GM10266 (cell line): ENCODE measurements at regions not wholly inside any gene's neighbourhood (a gene's known extent, or its start where the extent isn't known, plus 50 kb on each side); places are given as distances from the start of the nearest gene placed in this dataset.
"Not testable (repeated sequence)": the region's sequence is repeated elsewhere in the genome, so short reads cannot be mapped to it uniquely, and the experiment has no call there.

Experiments
- DNase-seq: peaks from one replicate; pipeline ENCODE4 v3.0.0; 2012; ENCODE audit errors: extremely low spot score
- TF ChIP-seq, protein P1 (sequence below): IDR thresholded peaks from 2 replicates; pipeline ENCODE4 v1.5.1; 2012; ENCODE audit warnings: mild to moderate bottlenecking, low read depth; ENCODE audit not compliant: control insufficient read depth, insufficient read depth; ENCODE audit errors: missing control alignments

DNA sequence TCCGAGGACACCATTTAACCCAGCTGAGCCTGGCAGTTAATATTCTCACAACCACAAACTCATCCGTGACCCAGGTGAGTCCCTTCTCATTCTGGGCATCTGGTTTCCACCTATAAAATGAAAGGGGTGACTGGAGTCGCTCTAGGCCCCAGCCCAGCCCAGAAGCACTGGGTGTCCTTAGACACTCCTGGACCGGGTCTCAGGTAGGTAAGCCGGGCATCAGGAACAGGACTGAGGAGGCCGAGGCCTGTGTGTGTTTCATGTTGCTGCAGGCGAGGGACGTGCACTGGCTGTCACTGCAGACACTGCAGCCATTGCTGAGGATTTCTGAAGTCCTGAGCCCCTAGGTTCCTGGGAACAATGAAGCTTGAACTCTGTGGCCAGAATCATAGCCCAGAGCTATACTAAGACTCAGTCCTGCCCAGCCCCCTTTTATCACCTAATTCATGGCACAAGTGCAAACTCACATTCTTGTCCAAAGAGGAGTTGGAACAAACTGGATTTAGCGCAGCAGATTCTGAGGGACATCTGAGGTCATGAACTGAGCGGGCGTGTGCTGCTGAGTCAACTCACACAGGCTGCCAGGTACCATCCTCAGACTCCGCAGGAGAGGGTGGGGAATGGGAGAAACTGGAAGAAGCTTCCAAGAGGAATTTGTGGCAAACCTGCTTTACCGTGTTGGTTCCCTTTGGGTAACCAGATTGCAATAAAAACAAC, 184.9 kb downstream of the FAM43A start:
- TF ChIP-seq, protein P1, sequence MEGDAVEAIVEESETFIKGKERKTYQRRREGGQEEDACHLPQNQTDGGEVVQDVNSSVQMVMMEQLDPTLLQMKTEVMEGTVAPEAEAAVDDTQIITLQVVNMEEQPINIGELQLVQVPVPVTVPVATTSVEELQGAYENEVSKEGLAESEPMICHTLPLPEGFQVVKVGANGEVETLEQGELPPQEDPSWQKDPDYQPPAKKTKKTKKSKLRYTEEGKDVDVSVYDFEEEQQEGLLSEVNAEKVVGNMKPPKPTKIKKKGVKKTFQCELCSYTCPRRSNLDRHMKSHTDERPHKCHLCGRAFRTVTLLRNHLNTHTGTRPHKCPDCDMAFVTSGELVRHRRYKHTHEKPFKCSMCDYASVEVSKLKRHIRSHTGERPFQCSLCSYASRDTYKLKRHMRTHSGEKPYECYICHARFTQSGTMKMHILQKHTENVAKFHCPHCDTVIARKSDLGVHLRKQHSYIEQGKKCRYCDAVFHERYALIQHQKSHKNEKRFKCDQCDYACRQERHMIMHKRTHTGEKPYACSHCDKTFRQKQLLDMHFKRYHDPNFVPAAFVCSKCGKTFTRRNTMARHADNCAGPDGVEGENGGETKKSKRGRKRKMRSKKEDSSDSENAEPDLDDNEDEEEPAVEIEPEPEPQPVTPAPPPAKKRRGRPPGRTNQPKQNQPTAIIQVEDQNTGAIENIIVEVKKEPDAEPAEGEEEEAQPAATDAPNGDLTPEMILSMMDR: no peak
- no peak for DNase-seq

DNA sequence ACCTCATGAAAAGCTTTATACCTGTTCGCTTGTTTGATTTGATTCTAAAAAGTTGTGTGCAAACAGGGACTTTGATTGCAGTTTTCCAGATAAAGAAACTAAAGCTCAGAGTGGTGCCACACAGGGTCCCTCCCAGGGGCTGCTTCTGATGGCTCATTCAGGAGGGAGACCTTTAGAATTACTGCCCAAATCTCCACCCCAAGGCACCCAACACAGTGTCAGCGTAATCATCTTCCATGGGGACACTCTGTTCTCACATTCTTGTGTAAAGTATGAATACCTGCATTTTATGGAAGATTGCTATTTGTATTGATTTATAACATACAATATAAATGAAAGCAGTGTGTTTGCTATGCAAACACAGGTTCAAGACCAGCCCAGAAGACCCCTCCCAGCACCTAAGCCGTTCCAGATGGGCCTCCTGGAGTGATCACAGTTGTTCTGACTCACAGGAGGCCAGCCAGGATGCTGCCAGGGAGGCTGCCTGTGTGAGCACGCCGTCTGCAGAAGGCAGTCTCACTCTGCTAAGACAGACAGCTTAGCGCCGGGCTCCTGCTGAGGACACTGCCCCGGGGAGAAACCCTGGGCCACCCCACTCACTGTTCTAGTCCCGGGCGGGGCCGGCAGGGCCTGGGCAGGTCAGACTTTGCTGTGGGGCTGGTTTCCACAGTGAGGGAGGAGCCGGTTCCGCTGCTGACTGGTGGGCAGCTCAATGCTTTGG, 185.6 kb downstream of the FAM43A start:
- TF ChIP-seq, protein P1: no peak
- DNase-seq: no peak

DNA sequence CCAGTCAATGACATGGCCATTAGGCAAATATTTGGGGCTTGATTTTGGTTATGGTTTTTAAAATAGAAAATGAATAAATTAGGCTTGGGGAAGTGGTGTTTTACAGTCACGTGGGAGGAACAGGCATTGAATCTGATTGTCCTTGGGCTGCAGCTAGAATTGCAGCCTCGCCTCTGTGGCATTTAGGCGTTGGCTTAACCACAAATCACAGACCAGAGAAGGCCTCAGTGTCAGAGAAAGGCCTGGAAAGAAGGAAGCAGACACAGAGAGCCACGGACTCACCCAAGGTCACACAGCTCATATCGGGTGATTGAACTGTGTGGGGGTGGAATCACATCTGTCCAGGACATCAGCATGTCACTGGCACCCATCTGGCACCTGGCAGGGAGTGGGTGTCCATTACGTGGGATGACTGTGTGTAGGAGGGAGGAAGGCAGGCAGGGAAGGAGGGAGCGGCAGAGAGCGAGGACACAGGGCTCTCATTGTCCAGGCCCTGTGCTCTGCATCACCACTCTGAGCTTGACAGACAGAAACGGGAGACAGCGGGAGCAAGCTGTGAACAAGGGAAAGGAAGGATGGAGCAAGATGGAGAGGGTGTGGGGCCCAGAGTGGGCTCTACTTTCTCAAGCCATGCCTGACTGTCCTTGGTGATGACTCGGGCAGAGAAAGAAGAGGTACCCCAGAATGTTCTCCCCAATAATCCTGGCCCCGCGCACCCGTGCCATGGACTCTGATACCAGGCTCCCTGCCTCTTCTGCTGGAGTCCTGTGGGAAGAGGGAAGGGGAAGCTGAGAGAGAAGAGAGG, 186.4 kb downstream of the FAM43A start:
- TF ChIP-seq, protein P1: no peak
- DNase-seq: no peak

DNA sequence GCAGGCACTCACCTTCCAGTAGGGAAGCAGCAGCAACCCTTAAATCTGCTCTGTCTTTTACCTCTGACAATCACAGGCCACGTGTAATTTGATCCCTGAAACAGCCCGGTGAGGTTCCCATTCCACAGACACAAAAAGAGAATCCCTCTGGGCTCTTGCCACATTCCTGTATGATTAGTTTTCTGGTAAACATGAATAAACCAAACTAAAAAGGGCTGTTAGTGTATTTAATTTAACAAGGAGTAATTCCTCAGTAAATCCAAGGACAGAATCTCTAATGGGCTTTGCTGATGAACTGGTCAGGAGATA, 186.9 kb downstream of the FAM43A start:
- DNase-seq: no peak
- TF ChIP-seq, protein P1: no peak

DNA sequence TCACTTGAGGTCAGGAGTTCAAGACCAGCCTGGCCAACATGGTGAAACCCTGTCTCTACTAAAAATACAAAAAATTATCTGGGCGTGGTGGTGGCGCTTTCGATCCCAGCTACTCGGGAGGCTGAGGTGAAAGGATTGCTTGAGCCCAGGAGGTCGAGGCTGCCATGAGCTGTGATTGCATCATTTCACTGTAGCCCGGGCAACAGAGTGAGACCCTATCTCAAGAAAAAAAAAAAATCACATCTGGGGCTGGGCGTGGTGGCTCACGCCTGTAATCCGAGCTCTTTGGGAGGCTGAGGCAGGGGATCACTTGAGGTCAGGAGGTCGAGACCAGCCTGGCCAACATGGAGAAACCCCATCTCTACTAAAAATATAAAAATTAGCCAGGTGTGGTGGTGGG, 187.8 kb downstream of the FAM43A start:
- DNase-seq: not testable (repeated sequence)

DNA sequence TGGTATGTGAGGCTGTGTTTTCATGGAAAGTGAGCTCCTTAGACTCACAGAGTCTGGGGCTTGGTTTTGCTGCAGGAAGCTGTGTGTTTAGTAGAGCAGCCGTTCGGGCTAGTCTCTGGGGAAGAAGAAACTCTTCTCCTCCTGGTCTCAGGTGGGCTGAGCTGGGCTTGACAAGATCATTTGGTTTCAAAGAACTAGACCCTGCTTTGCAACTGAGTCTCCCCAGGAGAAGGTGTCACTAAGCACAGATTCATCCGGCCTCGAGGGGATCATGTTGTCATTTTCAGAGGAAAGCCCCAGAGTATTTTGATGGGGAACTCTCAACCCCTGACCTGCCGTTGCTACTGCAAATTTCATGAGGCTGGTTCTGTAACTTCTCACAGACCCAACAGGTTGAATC, 188.5 kb downstream of the FAM43A start:
- TF ChIP-seq, protein P1: no peak
- DNase-seq: no peak

DNA sequence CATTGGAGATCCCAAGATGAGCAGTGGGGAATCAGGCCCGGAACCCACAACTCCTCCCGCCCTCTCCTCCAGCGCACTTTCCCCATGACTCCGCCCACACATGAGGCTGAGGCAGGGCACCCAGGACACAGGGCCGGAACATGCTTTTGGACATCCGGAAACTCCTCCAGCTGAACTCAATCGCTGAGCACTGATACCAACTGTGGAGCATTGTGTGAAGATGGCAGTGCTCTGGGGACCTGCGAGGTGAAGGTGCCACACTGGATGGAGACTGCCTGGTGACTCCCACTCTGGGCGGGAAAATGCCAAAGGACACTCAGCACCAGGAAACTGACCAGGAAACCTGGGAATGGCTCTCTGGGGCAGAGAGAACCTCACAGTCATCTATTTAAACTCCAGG, 189.1 kb downstream of the FAM43A start:
- TF ChIP-seq, protein P1: no peak
- DNase-seq: no peak
